HEK293 (cell line): ENCODE measurements at regions not wholly inside any gene's neighbourhood (a gene's known extent, or its start where the extent isn't known, plus 50 kb on each side); places are given as distances from the start of the nearest gene placed in this dataset.

Source experiments
- CTCF ChIA-PET: fragments of 350-600 bp; formaldehyde crosslinking; extraction: SDS; loops from one replicate; lab custom pipeline; 2021; ENCODE audit warnings: antibody characterized with exemption; lab: Yijun Ruan, JAX
- POLR2A ChIA-PET: fragments of 300-600 bp; formaldehyde crosslinking; extraction: SDS; loops from one replicate; lab custom pipeline; 2020; ENCODE audit warnings: antibody characterized with exemption, inconsistent platforms; lab: Yijun Ruan, JAX
- H3K27ac ChIP-seq: fragments of 200-500 bp; sonication (Bioruptor generic); 2 replicates; pipeline ENCODE4 v1.5.1; 2014; ENCODE audit warnings: low read depth, low read length, control low read depth, inconsistent platforms; ENCODE audit errors: extremely low read depth
- H3K36me3 ChIP-seq, 2 experiments: fragments of 200-500 bp in 1 of 2; sonication (Bioruptor generic) in 1 of 2; 1 replicate in 1 of 2; 2 replicates in 1 of 2; pipeline ENCODE4 v1.5.1; 2014 to 2017; ENCODE audit warnings: inconsistent platforms in 2 of 2, low read length in 2 of 2; ENCODE audit not compliant: control insufficient read depth in 2 of 2, insufficient read depth in 1 of 2
- H3K4me1 ChIP-seq: fragments of 200-500 bp; sonication (Bioruptor generic); 2 replicates; pipeline ENCODE4 v1.5.1; 2014; ENCODE audit warnings: mild to moderate bottlenecking, low read length, inconsistent platforms; ENCODE audit not compliant: control insufficient read depth, insufficient read depth
- H3K4me3 ChIP-seq: 2 replicates; pipeline ENCODE4 v1.5.1; 2011; ENCODE audit warnings: low read depth, mild to moderate bottlenecking, control low read depth, low read length, moderate library complexity
- H3K9me3 ChIP-seq: fragments of 200-500 bp; sonication (Bioruptor generic); 2 replicates; pipeline ENCODE4 v1.5.1; 2014; ENCODE audit warnings: low read depth, low read length, inconsistent platforms; ENCODE audit not compliant: control insufficient read depth, insufficient read depth
- AEBP2 ChIP-seq: fragments of 450-650 bp; formaldehyde crosslinking; IDR thresholded peaks from 2 replicates; pipeline ENCODE4 v1.5.1; 2016; ENCODE audit warnings: missing biosample characterization, missing genetic modification characterization, borderline replicate concordance
- EGR2 ChIP-seq: fragments of 450-650 bp; formaldehyde crosslinking; IDR thresholded peaks from 2 replicates; pipeline ENCODE4 v1.5.1; 2016; ENCODE audit warnings: low read depth, missing biosample characterization, missing genetic modification characterization
- GLI4 ChIP-seq: fragments of 450-650 bp; formaldehyde crosslinking; IDR thresholded peaks from 2 replicates; pipeline ENCODE4 v1.5.1; 2016; ENCODE audit warnings: missing biosample characterization, missing genetic modification characterization
- HOXD13 ChIP-seq: sonication (generic); formaldehyde crosslinking; IDR thresholded peaks from 2 replicates; pipeline ENCODE4 v1.8.0; 2022; ENCODE audit warnings: missing genetic modification reagents, borderline replicate concordance
- KLF16 ChIP-seq: fragments of 450-650 bp; formaldehyde crosslinking; IDR thresholded peaks from 2 replicates; pipeline ENCODE4 v1.5.1; 2017; ENCODE audit warnings: missing biosample characterization, missing genetic modification characterization
- PRDM1 ChIP-seq: fragments of 450-650 bp; formaldehyde crosslinking; IDR thresholded peaks from 2 replicates; pipeline ENCODE4; 2016; ENCODE audit warnings: missing biosample characterization, missing genetic modification characterization
- SALL2 ChIP-seq: fragments of 450-650 bp; formaldehyde crosslinking; IDR thresholded peaks from 2 replicates; pipeline ENCODE4 v1.5.0; 2017; ENCODE audit warnings: missing biosample characterization, mild to moderate bottlenecking, missing genetic modification characterization, borderline replicate concordance
- ZBTB17 ChIP-seq: fragments of 450-650 bp; formaldehyde crosslinking; IDR thresholded peaks from 2 replicates; pipeline ENCODE4 v1.5.1; 2016; ENCODE audit warnings: missing biosample characterization, missing genetic modification characterization
- ZBTB26 ChIP-seq: fragments of 450-650 bp; formaldehyde crosslinking; optimal IDR thresholded peaks from 2 replicates; pipeline ENCODE3; 2016; ENCODE audit warnings: missing biosample characterization, mild to moderate bottlenecking, missing genetic modification characterization
- ZBTB48 ChIP-seq: fragments of 450-650 bp; formaldehyde crosslinking; IDR thresholded peaks from 2 replicates; pipeline ENCODE4 v1.5.1; 2016; ENCODE audit warnings: missing biosample characterization, missing genetic modification characterization
- ZIC2 ChIP-seq: fragments of 450-650 bp; formaldehyde crosslinking; IDR thresholded peaks from 2 replicates; pipeline ENCODE4 v1.5.1; 2016; ENCODE audit warnings: missing biosample characterization, missing genetic modification characterization
- ZNF112 ChIP-seq: fragments of 450-650 bp; formaldehyde crosslinking; IDR thresholded peaks from 2 replicates; pipeline ENCODE4 v1.5.0; 2017; ENCODE audit warnings: missing biosample characterization, missing genetic modification characterization
- ZNF132 ChIP-seq: fragments of 450-650 bp; formaldehyde crosslinking; IDR thresholded peaks from 2 replicates; pipeline ENCODE4 v1.5.1; 2017; ENCODE audit warnings: missing biosample characterization, missing genetic modification characterization, borderline replicate concordance
- ZNF138 ChIP-seq: fragments of 450-650 bp; formaldehyde crosslinking; IDR thresholded peaks from 2 replicates; pipeline ENCODE4 v1.5.1; 2016; ENCODE audit warnings: missing biosample characterization, missing genetic modification characterization, borderline replicate concordance
- ZNF16 ChIP-seq: fragments of 450-650 bp; formaldehyde crosslinking; IDR thresholded peaks from 2 replicates; pipeline ENCODE4 v1.5.1; 2016; ENCODE audit warnings: low read depth, missing biosample characterization, missing genetic modification characterization
- ZNF184 ChIP-seq: fragments of 450-650 bp; IDR thresholded peaks from 2 replicates; pipeline ENCODE4 v1.5.1; 2018; ENCODE audit warnings: missing biosample characterization, mild to moderate bottlenecking, missing genetic modification characterization
- ZNF19 ChIP-seq: fragments of 450-650 bp; formaldehyde crosslinking; IDR thresholded peaks from 2 replicates; pipeline ENCODE4; 2016; ENCODE audit warnings: missing biosample characterization, missing genetic modification characterization, low read depth
- ZNF221 ChIP-seq: fragments of 450-650 bp; formaldehyde crosslinking; IDR thresholded peaks from 2 replicates; pipeline ENCODE4 v1.5.1; 2017; ENCODE audit warnings: missing biosample characterization, missing genetic modification characterization, borderline replicate concordance
- ZNF23 ChIP-seq: fragments of 450-650 bp; formaldehyde crosslinking; IDR thresholded peaks from 2 replicates; pipeline ENCODE4 v1.5.1; 2016; ENCODE audit warnings: missing biosample characterization, missing genetic modification characterization, borderline replicate concordance
- ZNF248 ChIP-seq: fragments of 450-650 bp; formaldehyde crosslinking; IDR thresholded peaks from 2 replicates; pipeline ENCODE4 v1.5.1; 2017; ENCODE audit warnings: missing biosample characterization, missing genetic modification characterization
- ZNF311 ChIP-seq: fragments of 450-650 bp; formaldehyde crosslinking; IDR thresholded peaks from 2 replicates; pipeline ENCODE4 v1.5.1; 2017; ENCODE audit warnings: missing biosample characterization, missing genetic modification characterization, borderline replicate concordance
- ZNF549 ChIP-seq: fragments of 450-650 bp; IDR thresholded peaks from 2 replicates; pipeline ENCODE4 v1.5.1; 2018; ENCODE audit warnings: missing biosample characterization, missing genetic modification characterization, mild to moderate bottlenecking, inconsistent platforms, moderate library complexity
- ZNF555 ChIP-seq: fragments of 450-650 bp; formaldehyde crosslinking; conservative IDR thresholded peaks from 2 replicates; pipeline ENCODE4 v1.5.1; 2017; ENCODE audit warnings: missing biosample characterization, mild to moderate bottlenecking, missing genetic modification characterization, inconsistent platforms
- ZNF623 ChIP-seq: fragments of 450-650 bp; formaldehyde crosslinking; IDR thresholded peaks from 2 replicates; pipeline ENCODE4 v1.5.1; 2016; ENCODE audit warnings: missing biosample characterization, missing genetic modification characterization
- ZNF624 ChIP-seq: fragments of 450-650 bp; formaldehyde crosslinking; IDR thresholded peaks from 2 replicates; pipeline ENCODE4 v1.5.1; 2017; ENCODE audit warnings: missing biosample characterization, missing genetic modification characterization
- ZNF76 ChIP-seq: fragments of 450-650 bp; formaldehyde crosslinking; IDR thresholded peaks from 2 replicates; pipeline ENCODE4; 2016; ENCODE audit warnings: low read depth, missing biosample characterization, missing genetic modification characterization, borderline replicate concordance

- no peak overlapping the region for H3K27ac ChIP-seq
- TF ChIP-seq GLI4 (no peak), ZNF19 (tag by site-specific recombination) (no peak), EGR2 (tag by site-specific recombination) (no peak), ZNF132 (no peak), ZNF549 (no peak), ZNF248 (tag by site-specific recombination) (no peak), ZNF623 (tag by site-specific recombination) (no peak), HOXD13 (CRISPR knock-in tag) (no peak), ZNF23 (tag by site-specific recombination) (no peak), SALL2 (no peak), ZNF221 (tag by site-specific recombination) (no peak), ZNF112 (no peak), ZNF311 (tag by site-specific recombination) (no peak)
- no peak overlapping the region for H3K4me3 ChIP-seq
- CTCF ChIA-PET = no interaction called here
- H3K9me3 ChIP-seq = no peaks in the 10 kb centered on the region
- no peaks in the 10 kb centered on the region for H3K36me3 ChIP-seq
- POLR2A ChIA-PET = no interaction called here
- no peaks in the 10 kb centered on the region for H3K4me1 ChIP-seq
Measured at GRCh38 chr2:216576616-216577015, 56.6 kb upstream of the IGFBP2 start.

- CTCF ChIA-PET = interaction anchor here (0.6 kb wide), 1 partner anchor 63 kb away, joined by 3 read pairs; no protein-coding TSS in a partner anchor
- no peak overlapping the region for H3K27ac ChIP-seq
- POLR2A ChIA-PET = no interaction called here
- H3K9me3 ChIP-seq = no peaks in the 10 kb centered on the region
- no peak overlapping the region for H3K4me3 ChIP-seq
- TF ChIP-seq PRDM1 (tag by site-specific recombination) (no peak), ZNF76 (tag by site-specific recombination) (no peak), ZIC2 (tag by site-specific recombination) (no peak)
- no peaks in the 10 kb centered on the region for H3K4me1 ChIP-seq
- H3K36me3 ChIP-seq = no peaks in the 10 kb centered on the region
Measured at GRCh38 chr2:216578325-216578724, 54.9 kb upstream of the IGFBP2 start.

- ChIA-PET POLR2A (interaction anchor here (0.6 kb wide), 1 partner anchor 549 kb away, joined by 3 read pairs; no protein-coding TSS in a partner anchor), CTCF (no interaction called here)
- Histone ChIP-seq H3K4me3 (no peak overlapping the region), H3K4me1 (no peaks in the 10 kb centered on the region), H3K27ac (no peak overlapping the region), H3K9me3 (no peaks in the 10 kb centered on the region), H3K36me3 (no peaks in the 10 kb centered on the region)
- TF ChIP-seq ZNF624 (tag by site-specific recombination) (no peak), ZNF555 (tag by site-specific recombination) (no peak), ZNF184 (tag by site-specific recombination) (no peak), ZNF138 (no peak), ZNF16 (tag by site-specific recombination) (no peak), AEBP2 (no peak), KLF16 (tag by site-specific recombination) (no peak), ZBTB48 (tag by site-specific recombination) (no peak), ZBTB26 (tag by site-specific recombination) (no peak), ZBTB17 (no peak)
Measured at GRCh38 chr2:216583147-216583546, 50.1 kb upstream of the IGFBP2 start.
